PC-9 (cell line): ENCODE measurements at regions not wholly inside any gene's neighbourhood (a gene's known extent, or its start where the extent isn't known, plus 50 kb on each side); places are given as distances from the start of the nearest gene placed in this dataset.

ENCODE experiments used
- BruUV-seq: library from RNA; stranded (reverse); fragments of 400-500 nt; replicated peaks from 2 replicates; lab custom pipeline; 2021; lab: Mats Ljungman, UMichigan
- CTCF ChIA-PET: fragments of 300-600 bp; sonication (Branson Sonifier 250); formaldehyde crosslinking; loops from one replicate; lab custom pipeline; 2022; ENCODE audit warnings: antibody characterized with exemption; lab: Charles Lee
- POLR2A ChIA-PET: fragments of 300-600 bp; sonication (Branson Sonifier 250); formaldehyde crosslinking; loops from one replicate; lab custom pipeline; 2022; ENCODE audit warnings: antibody characterized with exemption; ENCODE audit not compliant: unreplicated experiment; lab: Charles Lee
- DNase-seq, 2 experiments: peaks; one replicate each; pipeline versions ENCODE4 v3.0.0 to v3.0.0-alpha.2; 2015 to 2022; ENCODE audit warnings: mixed read lengths in 1 of 2
- H2AFZ ChIP-seq: fragments of 200-600 bp; sonication (generic); 2 replicates; pipeline ENCODE4 v1.8.1; 2017; ENCODE audit warnings: antibody characterized with exemption
- H3F3A ChIP-seq: fragments of 200-600 bp; sonication (generic); 2 replicates; pipeline ENCODE4 v1.8.1; 2017; ENCODE audit warnings: antibody characterized with exemption, mild to moderate bottlenecking, low read depth; ENCODE audit not compliant: insufficient read depth
- H3K27ac ChIP-seq: fragments of 200-600 bp; sonication (generic); 2 replicates; pipeline ENCODE4 v1.6.1; 2016; ENCODE audit warnings: mixed run types
- H3K27me3 ChIP-seq: fragments of 200-600 bp; sonication (generic); 2 replicates; pipeline ENCODE4 v1.6.1; 2016; ENCODE audit warnings: low read depth, mixed run types; ENCODE audit not compliant: insufficient read depth
- H3K36me3 ChIP-seq: fragments of 200-600 bp; sonication (generic); 2 replicates; pipeline ENCODE4 v1.6.1; 2016; ENCODE audit warnings: low read depth, mixed run types
- H3K4me1 ChIP-seq: fragments of 200-600 bp; sonication (generic); replicated peaks from 2 replicates; pipeline ENCODE4 v1.6.1; 2016; ENCODE audit warnings: mixed run types; ENCODE audit not compliant: insufficient read depth
- H3K4me2 ChIP-seq: fragments of 200-600 bp; sonication (generic); 2 replicates; pipeline ENCODE4 v1.6.1; 2017; ENCODE audit warnings: mixed run types
- H3K4me3 ChIP-seq: fragments of 200-600 bp; sonication (generic); 2 replicates; pipeline ENCODE4 v1.6.1; 2016; ENCODE audit warnings: mixed run types
- H3K79me2 ChIP-seq: fragments of 200-600 bp; sonication (generic); 2 replicates; pipeline ENCODE4 v1.6.1; 2017; ENCODE audit warnings: low read depth, mixed run types
- H3K9me2 ChIP-seq: fragments of 200-600 bp; sonication (generic); 2 replicates; pipeline ENCODE4 v1.8.1; 2017; ENCODE audit warnings: mild to moderate bottlenecking; ENCODE audit not compliant: insufficient read depth
- H3K9me3 ChIP-seq: fragments of 200-600 bp; sonication (generic); 2 replicates; pipeline ENCODE4 v1.8.1; 2016; ENCODE audit warnings: low read depth; ENCODE audit not compliant: insufficient read depth
- H4K20me1 ChIP-seq: fragments of 200-600 bp; sonication (generic); 2 replicates; pipeline ENCODE4 v1.8.1; 2017; ENCODE audit not compliant: insufficient read depth
- EZH2 ChIP-seq: fragments of 200-600 bp; sonication (generic); IDR thresholded peaks from 2 replicates; pipeline ENCODE4 v1.8.0; 2017; ENCODE audit warnings: antibody characterized with exemption, low read depth
- intact Hi-C: fragments of 100-400 bp; cut with micrococcal nuclease; formaldehyde crosslinking; loops from one replicate; pipeline ENCODE4 v1.10.0; 2022; ENCODE audit not compliant: unreplicated experiment
- TF ChIP-seq, protein P1 (sequence below): fragments of 200-600 bp; sonication (generic); conservative IDR thresholded peaks from 2 replicates; pipeline ENCODE4 v1.6.1; 2017; ENCODE audit warnings: mixed run types, antibody characterized with exemption, mild to moderate bottlenecking, moderate library complexity

GRCh38 chr2:126995621-126996377, 97.1 kb downstream of the TEX51 start:
- Histone ChIP-seq H3F3A (no peaks in the 10 kb centered on the region), H3K27ac (no peak overlapping the region), H3K9me3 (no peaks in the 10 kb centered on the region), H3K4me2 (no peak overlapping the region), H3K79me2 (no peaks in the 10 kb centered on the region), H2AFZ (no peak overlapping the region), H4K20me1 (no peaks in the 10 kb centered on the region), H3K4me3 (no peak overlapping the region), H3K36me3 (no peaks in the 10 kb centered on the region), H3K9me2 (no peaks in the 10 kb centered on the region; the same call in 1 of the 2 replicates), H3K4me1 (no peaks in the 10 kb centered on the region), H3K27me3 (peaks cover 17% of the 10 kb centered on the region)
- ChIA-PET CTCF (no interaction called here), POLR2A (no interaction called here)
- no peak for TF ChIP-seq EZH2
- TF ChIP-seq, protein P1, sequence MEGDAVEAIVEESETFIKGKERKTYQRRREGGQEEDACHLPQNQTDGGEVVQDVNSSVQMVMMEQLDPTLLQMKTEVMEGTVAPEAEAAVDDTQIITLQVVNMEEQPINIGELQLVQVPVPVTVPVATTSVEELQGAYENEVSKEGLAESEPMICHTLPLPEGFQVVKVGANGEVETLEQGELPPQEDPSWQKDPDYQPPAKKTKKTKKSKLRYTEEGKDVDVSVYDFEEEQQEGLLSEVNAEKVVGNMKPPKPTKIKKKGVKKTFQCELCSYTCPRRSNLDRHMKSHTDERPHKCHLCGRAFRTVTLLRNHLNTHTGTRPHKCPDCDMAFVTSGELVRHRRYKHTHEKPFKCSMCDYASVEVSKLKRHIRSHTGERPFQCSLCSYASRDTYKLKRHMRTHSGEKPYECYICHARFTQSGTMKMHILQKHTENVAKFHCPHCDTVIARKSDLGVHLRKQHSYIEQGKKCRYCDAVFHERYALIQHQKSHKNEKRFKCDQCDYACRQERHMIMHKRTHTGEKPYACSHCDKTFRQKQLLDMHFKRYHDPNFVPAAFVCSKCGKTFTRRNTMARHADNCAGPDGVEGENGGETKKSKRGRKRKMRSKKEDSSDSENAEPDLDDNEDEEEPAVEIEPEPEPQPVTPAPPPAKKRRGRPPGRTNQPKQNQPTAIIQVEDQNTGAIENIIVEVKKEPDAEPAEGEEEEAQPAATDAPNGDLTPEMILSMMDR, result no peak
- intact Hi-C loops, result no loop called here
- DNase-seq, result no peak
- BruUV-seq, result no TSS peak

GRCh38 chr2:126996378-126996699, 97.6 kb downstream of the TEX51 start:
- peaks cover 12% of the 10 kb centered on the region for H3K27me3 ChIP-seq
- no peak overlapping the region for H3K4me2 ChIP-seq
- no peak overlapping the region for H3K27ac ChIP-seq
- ChIA-PET POLR2A (no interaction called here), CTCF (no interaction called here)
- no peaks in the 10 kb centered on the region for H3K36me3 ChIP-seq
- BruUV-seq, result no TSS peak
- H3K9me2 ChIP-seq, result no peaks in the 10 kb centered on the region; the same call in 1 of the 2 replicates
- H4K20me1 ChIP-seq, result no peaks in the 10 kb centered on the region
- H3K4me1 ChIP-seq, result no peaks in the 10 kb centered on the region
- no peak overlapping the region for H2AFZ ChIP-seq
- H3K79me2 ChIP-seq, result no peaks in the 10 kb centered on the region
- H3F3A ChIP-seq, result no peaks in the 10 kb centered on the region
- H3K9me3 ChIP-seq, result no peaks in the 10 kb centered on the region
- DNase-seq, result no peak
- no peak for TF ChIP-seq EZH2
- TF ChIP-seq, protein P1, result no peak
- H3K4me3 ChIP-seq, result no peak overlapping the region
- intact Hi-C loops, result no loop called here
